Activated naive CD8-positive, alpha-beta T cell (primary cell): ENCODE measurements at regions not wholly inside any gene's neighbourhood (a gene's known extent, or its start where the extent isn't known, plus 50 kb on each side); places are given as distances from the start of the nearest gene placed in this dataset.

Experiments
- H3K27ac Mint-ChIP-seq: one replicate; pipeline ENCODE4 v1.8.0; 2021; ENCODE audit warnings: mixed read lengths
- H3K27me3 Mint-ChIP-seq: one replicate; pipeline ENCODE4 v1.8.0; 2021; ENCODE audit warnings: mixed read lengths
- H3K36me3 Mint-ChIP-seq: one replicate; pipeline ENCODE4 v1.8.0; 2021; ENCODE audit warnings: mixed read lengths
- H3K4me1 Mint-ChIP-seq: one replicate; pipeline ENCODE4 v1.8.0; 2021; ENCODE audit warnings: low read depth, mixed read lengths
- H3K4me3 Mint-ChIP-seq: one replicate; pipeline ENCODE4 v1.8.0; 2021; ENCODE audit warnings: mild to moderate bottlenecking, mixed read lengths
- H3K9me3 Mint-ChIP-seq: one replicate; pipeline ENCODE4 v1.8.0; 2021; ENCODE audit warnings: low read depth, mixed read lengths

- Mint-ChIP-seq H3K4me1 (no peaks in the 10 kb centered on the region), H3K4me3 (no peak overlapping the region), H3K36me3 (no peaks in the 10 kb centered on the region), H3K9me3 (no peaks in the 10 kb centered on the region), H3K27me3 (peaks cover 11% of the 10 kb centered on the region), H3K27ac (no peak overlapping the region)
These were observed 219.6 kb downstream of the ENC1 start for GRCh38 chr5:74420947-74421346.

DNA sequence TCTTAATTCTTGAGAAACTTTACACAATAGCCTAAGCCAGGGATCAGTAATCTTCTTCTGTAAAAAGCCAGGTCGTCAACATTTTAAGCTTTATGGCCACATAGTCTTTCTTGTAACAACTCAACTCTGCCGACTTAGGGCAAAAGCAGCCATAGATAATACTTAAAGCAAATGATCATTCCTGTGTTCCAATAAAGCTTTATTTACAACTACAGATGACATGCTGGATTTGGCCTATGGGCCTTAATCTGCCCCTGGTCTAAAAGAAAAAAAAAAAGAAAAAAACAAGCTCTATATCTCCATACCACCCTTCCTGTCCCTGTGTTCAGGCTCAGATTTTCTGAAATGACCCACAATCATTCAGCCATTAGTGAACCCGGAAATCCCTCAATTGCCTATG lies 220.3 kb downstream of the ENC1 start:
- H3K27ac Mint-ChIP-seq = no peak overlapping the region
- no peaks in the 10 kb centered on the region for H3K36me3 Mint-ChIP-seq
- H3K9me3 Mint-ChIP-seq = no peaks in the 10 kb centered on the region
- H3K27me3 Mint-ChIP-seq = peaks cover 11% of the 10 kb centered on the region
- no peaks in the 10 kb centered on the region for H3K4me1 Mint-ChIP-seq
- no peak overlapping the region for H3K4me3 Mint-ChIP-seq

DNA sequence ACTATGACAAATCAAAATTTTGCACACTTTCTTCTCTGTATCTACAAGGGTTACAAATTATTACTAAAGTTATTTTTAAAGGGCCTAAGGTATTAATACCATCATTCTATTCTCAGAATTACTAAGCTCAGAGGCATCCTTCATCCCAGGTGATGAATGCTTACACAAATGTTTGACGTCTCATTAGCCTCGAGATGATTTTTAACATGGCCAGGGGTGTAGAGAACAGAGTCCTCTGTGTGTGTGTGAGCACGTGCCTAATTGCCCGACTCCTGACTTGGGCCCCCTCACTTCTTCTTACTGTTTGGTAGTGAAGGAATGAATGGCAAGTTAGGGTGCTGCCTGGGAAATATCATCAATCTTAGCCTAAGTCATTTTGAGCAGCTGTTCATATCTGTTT lies 221.1 kb downstream of the ENC1 start:
- peaks cover 11% of the 10 kb centered on the region for H3K27me3 Mint-ChIP-seq

GRCh38 chr5:74418709-74419108 lies 221.8 kb downstream of the ENC1 start:
- Mint-ChIP-seq H3K36me3 (no peaks in the 10 kb centered on the region), H3K9me3 (no peaks in the 10 kb centered on the region), H3K27me3 (peaks cover 11% of the 10 kb centered on the region), H3K27ac (no peak overlapping the region), H3K4me1 (no peaks in the 10 kb centered on the region), H3K4me3 (no peak overlapping the region)

More for the DNA sequence above, 221.1 kb downstream of the ENC1 start:
- H3K4me3 Mint-ChIP-seq = no peak overlapping the region
- H3K27ac Mint-ChIP-seq = no peak overlapping the region
- H3K9me3 Mint-ChIP-seq = no peaks in the 10 kb centered on the region
- no peaks in the 10 kb centered on the region for H3K4me1 Mint-ChIP-seq
- H3K36me3 Mint-ChIP-seq = no peaks in the 10 kb centered on the region

DNA sequence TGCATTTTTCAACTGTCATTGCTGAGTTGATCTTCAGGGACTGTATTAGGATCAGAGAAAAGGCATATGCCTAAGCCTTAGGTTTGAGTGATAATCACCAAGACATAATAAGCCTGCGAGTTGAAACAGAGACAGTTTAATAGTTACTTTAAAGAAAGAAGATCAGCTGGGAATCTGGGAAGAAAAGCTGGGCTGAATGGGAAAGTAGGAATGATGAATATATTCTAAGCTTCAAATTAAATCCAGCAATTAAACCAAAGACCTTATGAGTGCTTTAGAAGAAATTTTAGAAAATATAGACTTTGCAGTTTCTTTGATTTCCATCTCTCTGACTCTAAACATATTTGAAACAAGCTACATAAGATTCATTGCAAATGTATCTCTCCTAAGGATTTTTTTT lies 222.3 kb downstream of the ENC1 start:
- Mint-ChIP-seq H3K27ac (no peak overlapping the region), H3K36me3 (no peaks in the 10 kb centered on the region), H3K4me1 (no peaks in the 10 kb centered on the region), H3K4me3 (no peak overlapping the region), H3K27me3 (peaks cover 11% of the 10 kb centered on the region), H3K9me3 (no peaks in the 10 kb centered on the region)

GRCh38 chr5:74415695-74416102 lies 224.8 kb downstream of the ENC1 start:
- Mint-ChIP-seq H3K4me1 (no peaks in the 10 kb centered on the region), H3K36me3 (no peaks in the 10 kb centered on the region), H3K27me3 (peaks cover 6% of the 10 kb centered on the region), H3K9me3 (no peaks in the 10 kb centered on the region), H3K27ac (no peak overlapping the region), H3K4me3 (no peak overlapping the region)

DNA sequence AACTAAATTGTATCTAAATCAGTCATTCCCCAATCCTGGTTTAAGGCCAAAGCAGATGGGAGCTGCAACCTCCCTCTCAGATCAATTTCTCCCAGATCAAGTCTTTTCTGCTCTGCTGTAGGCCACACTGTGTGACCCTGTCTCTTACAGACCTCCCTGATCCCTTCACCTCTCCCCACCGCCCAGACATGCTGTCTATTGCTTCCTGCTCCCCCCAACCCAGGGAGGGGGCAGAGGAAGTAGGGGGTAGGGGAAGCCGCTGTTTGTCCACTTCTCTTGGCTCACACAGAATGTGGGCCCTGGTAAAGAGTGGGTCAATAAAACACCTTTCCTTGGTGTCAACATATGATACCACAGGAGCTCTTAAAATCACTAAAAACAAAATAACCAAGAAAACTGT lies 226.3 kb downstream of the ENC1 start:
- no peaks in the 10 kb centered on the region for H3K4me1 Mint-ChIP-seq
- H3K36me3 Mint-ChIP-seq = no peaks in the 10 kb centered on the region
- no peaks in the 10 kb centered on the region for H3K9me3 Mint-ChIP-seq
- no peak overlapping the region for H3K27ac Mint-ChIP-seq
- peaks cover 6% of the 10 kb centered on the region for H3K27me3 Mint-ChIP-seq
- H3K4me3 Mint-ChIP-seq = no peak overlapping the region

GRCh38 chr5:74413403-74414048 lies 227.0 kb downstream of the ENC1 start:
- no peaks in the 10 kb centered on the region for H3K36me3 Mint-ChIP-seq
- H3K27ac Mint-ChIP-seq = no peak overlapping the region
- H3K9me3 Mint-ChIP-seq = no peaks in the 10 kb centered on the region
- H3K4me1 Mint-ChIP-seq = no peaks in the 10 kb centered on the region
- peaks cover 3% of the 10 kb centered on the region for H3K27me3 Mint-ChIP-seq
- no peak overlapping the region for H3K4me3 Mint-ChIP-seq

- H3K9me3 Mint-ChIP-seq = no peaks in the 10 kb centered on the region
- H3K27ac Mint-ChIP-seq = no peak overlapping the region
- H3K4me1 Mint-ChIP-seq = no peaks in the 10 kb centered on the region
- peaks cover 2% of the 10 kb centered on the region for H3K27me3 Mint-ChIP-seq
- H3K4me3 Mint-ChIP-seq = no peak overlapping the region
- H3K36me3 Mint-ChIP-seq = no peaks in the 10 kb centered on the region
These were observed 228.5 kb downstream of the ENC1 start for GRCh38 chr5:74412066-74412465.

DNA sequence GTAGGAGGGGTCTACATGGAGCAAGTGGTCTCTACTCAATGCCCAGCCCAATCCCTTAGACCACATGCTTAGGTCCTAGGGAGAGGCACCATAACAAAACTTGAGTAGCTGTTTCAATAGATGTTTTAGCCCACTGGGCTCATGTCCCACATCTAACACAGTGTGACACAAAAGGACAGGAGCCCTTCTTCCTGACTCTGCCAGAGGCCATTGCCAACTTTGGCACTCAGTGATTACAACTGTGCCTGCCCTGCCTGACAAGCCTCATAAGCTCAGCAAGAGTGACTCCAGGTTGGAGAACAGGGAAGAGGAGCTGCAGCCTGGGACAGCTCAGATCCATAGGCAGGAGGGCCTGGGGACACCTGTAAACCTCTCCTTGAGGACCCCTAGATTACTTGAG lies 230.8 kb downstream of the ENC1 start:
- H3K27me3 Mint-ChIP-seq = no peaks in the 10 kb centered on the region
- no peak overlapping the region for H3K4me3 Mint-ChIP-seq

DNA sequence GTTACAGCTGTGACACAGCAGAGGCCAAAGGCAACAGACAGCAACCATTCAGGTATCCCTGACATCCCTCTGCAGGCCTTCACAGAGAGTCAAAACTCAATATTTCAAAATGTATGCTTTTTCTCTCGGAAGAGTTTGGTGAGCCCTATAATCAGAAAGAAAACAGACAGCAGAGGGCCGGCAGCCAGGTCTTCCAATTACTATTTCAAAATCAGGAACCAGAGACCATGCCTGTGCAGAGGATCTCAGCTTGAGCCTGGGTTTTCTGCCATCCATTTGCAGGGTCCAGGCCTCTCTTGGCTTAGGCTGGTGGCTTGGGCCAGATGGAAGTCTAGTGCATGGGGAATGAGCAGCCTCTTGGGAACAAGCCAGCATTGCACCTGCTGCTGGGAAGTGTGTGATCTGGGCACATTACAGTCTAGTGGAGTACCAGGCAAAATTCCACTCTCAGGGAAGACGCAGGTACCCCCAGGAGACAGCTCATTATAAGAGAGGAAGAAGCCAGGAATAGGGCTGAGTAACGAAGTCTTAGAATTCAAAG lies 231.3 kb downstream of the ENC1 start:
- Mint-ChIP-seq H3K4me3 (no peak overlapping the region), H3K4me1 (no peaks in the 10 kb centered on the region), H3K9me3 (no peaks in the 10 kb centered on the region), H3K27ac (no peak overlapping the region), H3K36me3 (no peaks in the 10 kb centered on the region), H3K27me3 (no peaks in the 10 kb centered on the region)

More for the DNA sequence above, 230.8 kb downstream of the ENC1 start:
- H3K36me3 Mint-ChIP-seq = no peaks in the 10 kb centered on the region
- H3K9me3 Mint-ChIP-seq = no peaks in the 10 kb centered on the region
- no peak overlapping the region for H3K27ac Mint-ChIP-seq
- no peaks in the 10 kb centered on the region for H3K4me1 Mint-ChIP-seq

DNA sequence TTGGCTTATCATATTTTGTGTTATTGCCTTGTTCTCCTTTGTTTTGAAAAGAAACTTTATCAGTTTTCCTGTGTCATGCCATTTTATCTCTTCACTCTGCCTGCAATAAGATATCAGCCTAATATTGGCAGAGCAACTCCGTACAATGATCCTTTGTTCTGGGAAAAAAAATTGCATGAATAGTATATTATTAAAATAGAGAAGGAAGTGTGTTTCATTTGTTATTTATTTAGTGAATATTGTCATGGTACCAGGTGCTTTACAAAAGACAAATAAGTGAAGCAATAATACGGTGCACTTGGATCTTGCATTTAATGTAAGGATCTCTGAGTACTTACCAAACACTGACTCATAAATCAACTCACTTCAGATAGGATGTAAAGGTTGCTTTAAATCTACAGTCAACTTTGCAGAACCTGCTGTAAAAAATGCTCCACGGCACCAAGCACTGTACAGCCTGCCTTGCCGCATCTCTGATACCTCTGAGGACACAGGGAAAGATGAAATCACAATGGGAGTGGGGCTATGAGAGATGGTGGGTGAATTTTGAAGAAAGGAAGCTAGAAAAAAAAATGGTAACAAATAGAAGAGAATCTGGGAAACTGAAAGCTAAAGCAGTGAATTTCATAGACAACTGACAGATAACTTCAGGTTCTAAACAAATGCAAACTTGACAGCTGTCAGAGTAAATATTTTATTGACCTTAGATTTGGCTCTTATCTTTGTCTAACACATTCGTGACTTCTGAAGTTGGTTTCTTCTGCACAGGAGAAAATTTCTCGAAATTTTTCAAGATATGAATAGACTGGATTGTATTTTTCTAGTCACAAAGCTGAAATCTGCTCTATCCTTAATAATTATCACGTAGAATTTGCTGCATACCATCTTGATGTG lies 232.1 kb downstream of the ENC1 start:
- H3K36me3 Mint-ChIP-seq = no peaks in the 10 kb centered on the region
- H3K4me3 Mint-ChIP-seq = no peak overlapping the region
- H3K27ac Mint-ChIP-seq = no peak overlapping the region
- H3K4me1 Mint-ChIP-seq = no peaks in the 10 kb centered on the region
- H3K9me3 Mint-ChIP-seq = no peaks in the 10 kb centered on the region
- H3K27me3 Mint-ChIP-seq = no peaks in the 10 kb centered on the region

DNA sequence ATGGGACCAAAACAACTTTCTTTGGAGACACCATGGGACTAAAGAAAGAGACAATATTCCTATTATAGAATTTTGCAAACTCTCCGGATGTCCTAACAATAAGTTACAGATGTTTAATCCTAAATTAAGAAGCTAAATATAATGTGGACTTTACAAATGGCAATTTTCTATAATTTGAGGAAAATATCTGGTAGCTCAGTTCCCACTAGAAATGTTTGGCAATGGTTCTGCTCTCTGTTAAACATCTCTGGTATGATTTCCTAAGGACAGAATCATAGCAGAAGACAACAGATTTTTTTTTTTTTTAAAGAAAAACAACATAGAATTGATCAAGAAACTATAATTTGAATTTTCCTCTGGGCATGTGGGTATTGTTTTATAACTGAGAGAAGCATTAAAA lies 232.8 kb downstream of the ENC1 start:
- peaks cover 2% of the 10 kb centered on the region for H3K4me1 Mint-ChIP-seq
- H3K27me3 Mint-ChIP-seq = no peaks in the 10 kb centered on the region
- H3K36me3 Mint-ChIP-seq = no peaks in the 10 kb centered on the region
- H3K4me3 Mint-ChIP-seq = no peak overlapping the region
- H3K27ac Mint-ChIP-seq = no peak overlapping the region
- no peaks in the 10 kb centered on the region for H3K9me3 Mint-ChIP-seq

DNA sequence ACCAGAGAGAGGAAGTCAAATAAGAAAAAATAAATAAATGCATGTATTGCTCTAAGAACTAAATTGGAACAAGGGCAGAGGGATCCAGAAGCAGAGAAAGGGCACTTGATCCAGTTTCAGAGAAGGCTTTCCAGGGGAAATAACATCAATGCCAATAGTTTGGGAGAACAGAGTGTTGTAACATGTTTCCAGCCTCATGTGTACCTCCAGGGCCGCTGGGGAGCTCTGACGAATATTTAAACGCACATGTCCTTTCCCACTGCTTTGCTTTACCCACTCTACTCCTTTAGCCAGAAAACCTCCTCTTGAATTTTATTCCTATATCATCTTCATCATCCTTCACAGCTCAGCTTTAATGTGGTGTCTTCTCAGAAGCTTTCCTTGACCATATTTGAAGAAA lies 233.7 kb downstream of the ENC1 start:
- Mint-ChIP-seq H3K27ac (no peak overlapping the region), H3K4me1 (peaks cover 4% of the 10 kb centered on the region), H3K27me3 (peaks cover 1% of the 10 kb centered on the region), H3K9me3 (no peaks in the 10 kb centered on the region), H3K4me3 (no peak overlapping the region), H3K36me3 (no peaks in the 10 kb centered on the region)

- Mint-ChIP-seq H3K4me3 (no peak overlapping the region), H3K27ac (no peak overlapping the region), H3K4me1 (peaks cover 4% of the 10 kb centered on the region), H3K36me3 (no peaks in the 10 kb centered on the region), H3K27me3 (peaks cover 1% of the 10 kb centered on the region), H3K9me3 (no peaks in the 10 kb centered on the region)
These were observed 234.9 kb downstream of the ENC1 start for GRCh38 chr5:74405593-74405992.
